Kidney epithelial cell (primary cell): ENCODE measurements at regions not wholly inside any gene's neighbourhood (a gene's known extent, or its start where the extent isn't known, plus 50 kb on each side); places are given as distances from the start of the nearest gene placed in this dataset.

Experiments
- DNase-seq: peaks from one replicate; pipeline ENCODE4 v3.0.0-alpha.2; 2010; ENCODE audit warnings: low read depth
- H3K27me3 ChIP-seq: 2 replicates; pipeline ENCODE4 v1.6.0; 2011; ENCODE audit warnings: low read length; ENCODE audit not compliant: control insufficient read depth, insufficient read depth
- H3K36me3 ChIP-seq: 2 replicates; pipeline ENCODE4 v1.5.1; 2011; ENCODE audit warnings: low read length; ENCODE audit not compliant: control insufficient read depth, insufficient read depth
- H3K4me3 ChIP-seq: 2 replicates; pipeline ENCODE4 v1.5.1; 2011; ENCODE audit warnings: low read depth, mild to moderate bottlenecking, control low read depth, low read length
- CTCF ChIP-seq: IDR thresholded peaks from 2 replicates; pipeline ENCODE4 v1.5.1; 2011; ENCODE audit warnings: mild to moderate bottlenecking, moderate library complexity, low read length, control low read depth, inconsistent platforms; ENCODE audit not compliant: insufficient read depth, poor library complexity, severe bottlenecking

- no peaks in the 10 kb centered on the region for H3K36me3 ChIP-seq
- no peak for DNase-seq
- H3K4me3 ChIP-seq: no peak overlapping the region
- H3K27me3 ChIP-seq: no peaks in the 10 kb centered on the region
- no peak for TF ChIP-seq CTCF
These were observed 625.6 kb downstream of the SI start for GRCh38 chr3:164452707-164453106.

- H3K36me3 ChIP-seq: no peaks in the 10 kb centered on the region
- no peak for TF ChIP-seq CTCF
- no peaks in the 10 kb centered on the region for H3K27me3 ChIP-seq
These were observed 627.0 kb downstream of the SI start for GRCh38 chr3:164451072-164451910.

GRCh38 chr3:164450276-164450905 is 627.9 kb downstream of the SI start:
- TF ChIP-seq CTCF: no peak
- Histone ChIP-seq H3K36me3 (no peaks in the 10 kb centered on the region), H3K4me3 (no peak overlapping the region), H3K27me3 (no peaks in the 10 kb centered on the region)
- DNase-seq: no peak

More at GRCh38 chr3:164451072-164451910, 627.0 kb downstream of the SI start:
- no peak for DNase-seq
- no peak overlapping the region for H3K4me3 ChIP-seq

GRCh38 chr3:164419220-164419619 is 659.1 kb downstream of the SI start:
- H3K27me3 ChIP-seq: no peaks in the 10 kb centered on the region
- no peak overlapping the region for H3K4me3 ChIP-seq
- no peak for DNase-seq
- no peaks in the 10 kb centered on the region for H3K36me3 ChIP-seq
- TF ChIP-seq CTCF: no peak

GRCh38 chr3:164418414-164418813 is 659.9 kb downstream of the SI start:
- H3K36me3 ChIP-seq: no peaks in the 10 kb centered on the region
- TF ChIP-seq CTCF: no peak
- H3K4me3 ChIP-seq: no peak overlapping the region
- DNase-seq: no peak
- no peaks in the 10 kb centered on the region for H3K27me3 ChIP-seq
